BJ (cell line): ENCODE measurements at regions not wholly inside any gene's neighbourhood (a gene's known extent, or its start where the extent isn't known, plus 50 kb on each side); places are given as distances from the start of the nearest gene placed in this dataset.

ENCODE experiments used
- CTCF ChIA-PET: fragments of 350-600 bp; formaldehyde crosslinking; extraction: SDS; loops from one replicate; lab custom pipeline; 2021; ENCODE audit warnings: antibody characterized with exemption, inconsistent platforms; lab: Yijun Ruan, JAX
- POLR2A ChIA-PET: fragments of 300-600 bp; sonication (Branson Sonifier 250); formaldehyde crosslinking; extraction: SDS; loops from one replicate; lab custom pipeline; 2021; ENCODE audit warnings: antibody characterized with exemption; lab: Charles Lee
- DNase-seq: peaks from one replicate; pipeline ENCODE4 v3.0.0-alpha.2; 2011; ENCODE audit warnings: low read depth
- H3K27me3 ChIP-seq: 2 replicates; pipeline ENCODE4 v1.6.0; 2011; ENCODE audit warnings: low read length; ENCODE audit not compliant: control insufficient read depth, insufficient read depth
- H3K36me3 ChIP-seq: 2 replicates; pipeline ENCODE4 v1.5.1; 2011; ENCODE audit warnings: low read length; ENCODE audit not compliant: control insufficient read depth, insufficient read depth
- H3K4me3 ChIP-seq: 2 replicates; pipeline ENCODE4 v1.5.1; 2011; ENCODE audit warnings: low read depth, mild to moderate bottlenecking, control low read depth, low read length
- TF ChIP-seq, protein P1 (sequence below): IDR thresholded peaks from 2 replicates; pipeline ENCODE4 v1.5.1; 2011; ENCODE audit warnings: low read depth, mild to moderate bottlenecking, control low read depth, inconsistent platforms, low read length, moderate library complexity; ENCODE audit not compliant: insufficient read depth

GRCh38 chr11:122491509-122491908 lies 164.0 kb upstream of the UBASH3B start:
- ChIA-PET POLR2A (no interaction called here), CTCF (interaction anchor here (0.9 to 1.1 kb wide), 3 partner anchors 12 to 14 kb away, joined by 3 to 5 read pairs (median 3); no protein-coding TSS in a partner anchor)
- Histone ChIP-seq H3K27me3 (no peaks in the 10 kb centered on the region), H3K4me3 (no peak overlapping the region), H3K36me3 (no peaks in the 10 kb centered on the region)
- TF ChIP-seq, protein P1, sequence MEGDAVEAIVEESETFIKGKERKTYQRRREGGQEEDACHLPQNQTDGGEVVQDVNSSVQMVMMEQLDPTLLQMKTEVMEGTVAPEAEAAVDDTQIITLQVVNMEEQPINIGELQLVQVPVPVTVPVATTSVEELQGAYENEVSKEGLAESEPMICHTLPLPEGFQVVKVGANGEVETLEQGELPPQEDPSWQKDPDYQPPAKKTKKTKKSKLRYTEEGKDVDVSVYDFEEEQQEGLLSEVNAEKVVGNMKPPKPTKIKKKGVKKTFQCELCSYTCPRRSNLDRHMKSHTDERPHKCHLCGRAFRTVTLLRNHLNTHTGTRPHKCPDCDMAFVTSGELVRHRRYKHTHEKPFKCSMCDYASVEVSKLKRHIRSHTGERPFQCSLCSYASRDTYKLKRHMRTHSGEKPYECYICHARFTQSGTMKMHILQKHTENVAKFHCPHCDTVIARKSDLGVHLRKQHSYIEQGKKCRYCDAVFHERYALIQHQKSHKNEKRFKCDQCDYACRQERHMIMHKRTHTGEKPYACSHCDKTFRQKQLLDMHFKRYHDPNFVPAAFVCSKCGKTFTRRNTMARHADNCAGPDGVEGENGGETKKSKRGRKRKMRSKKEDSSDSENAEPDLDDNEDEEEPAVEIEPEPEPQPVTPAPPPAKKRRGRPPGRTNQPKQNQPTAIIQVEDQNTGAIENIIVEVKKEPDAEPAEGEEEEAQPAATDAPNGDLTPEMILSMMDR, result no peak
- peak; percentile 56 for DNase-seq

GRCh38 chr11:122488892-122489706 lies 166.4 kb upstream of the UBASH3B start:
- ChIA-PET POLR2A (no interaction called here), CTCF (interaction anchor here (1.2 kb wide), 1 partner anchor 274 kb away, joined by 4 read pairs; no protein-coding TSS in a partner anchor)
- no peaks in the 10 kb centered on the region for H3K36me3 ChIP-seq
- TF ChIP-seq, protein P1, result no peak
- H3K27me3 ChIP-seq, result no peaks in the 10 kb centered on the region
- DNase-seq, result no peak
- H3K4me3 ChIP-seq, result no peak overlapping the region

DNA sequence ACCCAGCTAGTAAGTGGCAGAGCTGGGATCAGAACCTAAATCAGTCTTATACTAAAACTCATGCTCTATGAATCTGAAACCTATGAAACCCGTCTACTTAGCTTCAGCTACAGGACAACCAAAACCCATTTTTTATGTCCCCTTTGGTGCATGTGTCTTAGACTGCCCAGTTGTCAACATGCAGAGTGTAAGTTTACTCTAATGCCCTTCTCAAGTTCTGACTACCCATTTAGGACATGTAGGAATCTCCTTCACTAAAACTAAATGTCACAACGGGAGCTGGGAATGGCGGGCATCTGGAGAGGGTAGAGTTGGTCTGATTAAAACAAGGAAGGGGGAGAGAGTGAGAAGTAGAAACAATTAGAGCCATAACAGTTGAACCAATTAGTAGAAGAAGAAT lies 167.9 kb upstream of the UBASH3B start:
- H3K36me3 ChIP-seq, result no peaks in the 10 kb centered on the region
- DNase-seq, result no peak
- H3K27me3 ChIP-seq, result no peaks in the 10 kb centered on the region
- TF ChIP-seq, protein P1, result no peak
- no peak overlapping the region for H3K4me3 ChIP-seq
- ChIA-PET CTCF (interaction anchor here (0.7 to 1.4 kb wide), 3 partner anchors 8 to 224 kb away, joined by 3 to 4 read pairs (median 3); no protein-coding TSS in a partner anchor), POLR2A (no interaction called here)

DNA sequence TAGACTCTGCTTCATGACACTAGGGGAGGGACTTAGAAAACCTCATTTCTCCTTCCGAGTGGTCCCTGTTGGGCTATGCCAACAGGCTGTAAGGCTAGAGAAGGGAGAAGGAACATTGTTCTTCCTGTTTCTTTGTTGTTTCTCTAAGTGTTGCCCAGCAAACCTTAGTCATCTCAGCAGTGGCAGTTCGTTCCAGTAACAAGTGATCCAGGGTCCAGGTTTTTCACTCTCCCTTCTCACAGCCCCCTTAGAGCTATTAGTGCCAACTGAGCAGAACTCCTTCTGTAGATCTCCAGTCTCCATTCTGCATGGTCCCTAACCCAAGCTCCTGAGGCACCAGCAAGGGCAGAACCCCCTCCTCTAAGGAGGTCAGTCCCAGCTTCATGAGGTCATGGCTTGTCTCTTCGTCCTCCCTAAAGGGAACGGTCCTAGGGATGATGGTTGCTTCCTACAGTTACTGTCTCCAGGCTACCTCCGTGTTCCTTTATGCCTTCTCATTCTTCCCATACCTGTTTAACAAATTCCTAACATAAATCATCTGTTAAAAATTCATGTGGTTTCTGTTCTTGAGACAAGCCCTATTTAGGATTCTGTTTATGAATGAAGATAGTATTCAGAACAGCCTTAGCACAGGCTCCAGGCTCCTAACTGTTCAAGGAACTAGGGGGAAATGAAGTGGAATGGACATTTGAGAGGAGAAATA lies 168.6 kb upstream of the UBASH3B start:
- no peak overlapping the region for H3K4me3 ChIP-seq
- CTCF ChIA-PET, result interaction anchor here (1.1 to 1.4 kb wide), 3 partner anchors 7 to 18 kb away, joined by 3 to 4 read pairs (median 3); no protein-coding TSS in a partner anchor
- POLR2A ChIA-PET, result no interaction called here
- H3K27me3 ChIP-seq, result no peaks in the 10 kb centered on the region
- TF ChIP-seq, protein P1, result no peak
- H3K36me3 ChIP-seq, result no peaks in the 10 kb centered on the region
- DNase-seq, result no peak

- no peak for DNase-seq
- H3K36me3 ChIP-seq, result no peaks in the 10 kb centered on the region
- POLR2A ChIA-PET, result no interaction called here
- TF ChIP-seq, protein P1, result no peak
- CTCF ChIA-PET, result interaction anchor here (0.7 to 1.3 kb wide), 2 partner anchors 8 to 12 kb away, joined by 3 read pairs; no protein-coding TSS in a partner anchor
- H3K4me3 ChIP-seq, result no peak overlapping the region
- no peaks in the 10 kb centered on the region for H3K27me3 ChIP-seq
Measured at GRCh38 chr11:122478986-122479385, 176.5 kb upstream of the UBASH3B start.
